DOHH2 (cell line): ENCODE measurements at regions not wholly inside any gene's neighbourhood (a gene's known extent, or its start where the extent isn't known, plus 50 kb on each side); places are given as distances from the start of the nearest gene placed in this dataset.

Experiments used
- EZH2phosphoT487 ChIP-seq: fragments of 200-600 bp; sonication (generic); IDR thresholded peaks from 2 replicates; pipeline ENCODE4 v1.6.1; 2017; ENCODE audit warnings: borderline replicate concordance, mild to moderate bottlenecking, antibody characterized with exemption, low read length, moderate library complexity, mixed read lengths
- TF ChIP-seq, protein P1 (sequence below): fragments of 200-600 bp; sonication (generic); IDR thresholded peaks from one replicate; pipeline ENCODE4 v1.5.1; 2014; ENCODE audit warnings: antibody characterized with exemption, mild to moderate bottlenecking, low read depth, low read length; ENCODE audit not compliant: poor library complexity, severe bottlenecking

DNA sequence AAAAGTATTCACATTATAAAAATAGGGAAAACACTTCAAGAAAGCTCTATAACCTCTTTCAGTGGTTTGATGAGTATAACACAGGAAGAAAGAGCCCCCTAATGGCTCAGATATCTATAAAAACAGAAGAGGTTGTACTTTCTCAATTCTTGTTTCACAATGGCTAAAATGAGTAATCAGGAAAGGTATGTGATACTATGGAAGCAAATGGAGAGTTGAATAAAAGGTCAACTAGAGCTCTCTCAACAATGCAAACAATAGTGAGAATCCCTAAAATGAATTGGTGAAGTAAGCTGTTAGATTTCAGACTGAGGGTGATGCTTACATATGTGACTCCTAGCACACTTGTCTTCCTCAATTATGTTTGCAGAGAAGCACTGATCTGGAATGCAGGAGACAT lies 584.6 kb upstream of the CDH18 start:
- no peak for TF ChIP-seq EZH2phosphoT487
- TF ChIP-seq, protein P1, sequence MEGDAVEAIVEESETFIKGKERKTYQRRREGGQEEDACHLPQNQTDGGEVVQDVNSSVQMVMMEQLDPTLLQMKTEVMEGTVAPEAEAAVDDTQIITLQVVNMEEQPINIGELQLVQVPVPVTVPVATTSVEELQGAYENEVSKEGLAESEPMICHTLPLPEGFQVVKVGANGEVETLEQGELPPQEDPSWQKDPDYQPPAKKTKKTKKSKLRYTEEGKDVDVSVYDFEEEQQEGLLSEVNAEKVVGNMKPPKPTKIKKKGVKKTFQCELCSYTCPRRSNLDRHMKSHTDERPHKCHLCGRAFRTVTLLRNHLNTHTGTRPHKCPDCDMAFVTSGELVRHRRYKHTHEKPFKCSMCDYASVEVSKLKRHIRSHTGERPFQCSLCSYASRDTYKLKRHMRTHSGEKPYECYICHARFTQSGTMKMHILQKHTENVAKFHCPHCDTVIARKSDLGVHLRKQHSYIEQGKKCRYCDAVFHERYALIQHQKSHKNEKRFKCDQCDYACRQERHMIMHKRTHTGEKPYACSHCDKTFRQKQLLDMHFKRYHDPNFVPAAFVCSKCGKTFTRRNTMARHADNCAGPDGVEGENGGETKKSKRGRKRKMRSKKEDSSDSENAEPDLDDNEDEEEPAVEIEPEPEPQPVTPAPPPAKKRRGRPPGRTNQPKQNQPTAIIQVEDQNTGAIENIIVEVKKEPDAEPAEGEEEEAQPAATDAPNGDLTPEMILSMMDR, result no peak
